ENCODE measurements at regions not wholly inside any gene's neighbourhood (a gene's known extent, or its start where the extent isn't known, plus 50 kb on each side); places are given as distances from the start of the nearest gene placed in this dataset.

DNA sequence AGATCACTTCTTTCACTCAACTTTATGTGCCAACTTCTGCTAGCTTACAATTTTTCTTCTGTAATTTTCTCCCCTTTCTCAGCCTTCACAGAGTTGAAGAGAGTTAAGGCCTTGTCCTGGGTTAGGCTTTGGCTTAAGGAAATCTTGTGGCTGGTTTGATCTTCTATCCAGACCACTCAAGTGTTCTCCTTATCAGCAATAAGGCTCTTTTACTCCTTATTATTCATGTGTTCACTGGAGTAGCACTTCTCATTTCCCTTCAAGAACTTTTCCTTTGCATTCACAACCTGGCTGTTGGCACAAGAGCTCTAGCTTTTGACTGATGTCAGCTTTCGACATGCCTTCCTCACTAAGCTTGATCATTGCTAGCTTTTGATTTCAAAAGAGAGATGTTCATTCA is 86.9 kb upstream of the ALDH1B1 start:
- Mint-ChIP-seq H3K9me3 (no peaks in the 10 kb centered on the region), H3K4me1 (no peaks in the 10 kb centered on the region), H3K36me3 (no peaks in the 10 kb centered on the region), H3K27ac (no peak overlapping the region), H3K27me3 (peaks cover 5% of the 10 kb centered on the region), H3K4me3 (no peak overlapping the region)
- CTCF ChIA-PET = no interaction called here
- DNase-seq = no peak

DNA sequence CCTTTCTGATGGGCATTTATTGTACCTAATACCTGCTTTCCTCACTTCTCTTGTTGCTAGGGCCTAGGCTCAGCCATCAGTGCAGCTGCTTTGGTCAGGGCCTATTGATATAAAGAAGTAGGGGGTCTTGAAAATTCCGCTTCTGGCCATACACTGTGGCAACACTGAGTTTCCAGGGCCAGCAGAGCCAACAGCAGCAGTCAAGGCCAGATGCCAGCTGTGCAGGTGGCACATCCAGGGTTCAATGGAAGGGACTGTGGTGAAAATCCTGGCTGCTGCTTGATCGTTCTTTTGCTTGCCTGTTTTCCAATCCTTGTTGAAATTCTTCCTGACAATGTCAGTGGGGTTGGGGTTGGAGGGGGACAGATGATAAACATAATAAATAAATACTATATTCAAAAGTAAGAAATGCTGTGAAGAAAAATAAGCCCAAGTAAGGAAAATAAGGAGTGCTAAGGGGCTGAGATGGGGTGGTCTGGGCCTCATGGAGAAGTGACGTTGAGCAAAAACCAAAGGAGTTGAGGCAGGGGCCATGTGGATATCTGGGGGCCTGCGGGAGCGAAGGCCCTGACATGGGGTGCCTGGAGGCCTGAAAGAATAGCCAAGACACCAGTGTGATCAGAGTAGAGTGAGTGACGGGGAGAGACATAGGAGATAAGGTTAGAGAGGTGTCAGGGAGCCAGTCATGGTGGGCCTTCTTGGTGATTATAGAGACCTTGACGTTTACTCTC is 91.0 kb upstream of the ALDH1B1 start:
- CTCF ChIA-PET = no interaction called here
- DNase-seq = no peak
- no peak overlapping the region for H3K4me3 Mint-ChIP-seq
- no peaks in the 10 kb centered on the region for H3K4me1 Mint-ChIP-seq
- H3K27me3 Mint-ChIP-seq = peaks cover 3% of the 10 kb centered on the region
- H3K36me3 Mint-ChIP-seq = no peaks in the 10 kb centered on the region
- H3K9me3 Mint-ChIP-seq = no peaks in the 10 kb centered on the region
- no peak overlapping the region for H3K27ac Mint-ChIP-seq

- Mint-ChIP-seq H3K4me1 (peaks cover 5% of the 10 kb centered on the region), H3K27ac (no peak overlapping the region), H3K36me3 (no peaks in the 10 kb centered on the region), H3K9me3 (no peaks in the 10 kb centered on the region), H3K4me3 (no peak overlapping the region), H3K27me3 (peaks cover 7% of the 10 kb centered on the region)
- DNase-seq = no peak
- CTCF ChIA-PET = no interaction called here
Observed at GRCh38 chr9:38299856-38300255, 92.6 kb upstream of the ALDH1B1 start.

GRCh38 chr9:38298904-38299303 is 93.6 kb upstream of the ALDH1B1 start:
- no peak for DNase-seq
- Mint-ChIP-seq H3K9me3 (no peaks in the 10 kb centered on the region), H3K4me1 (peaks cover 5% of the 10 kb centered on the region), H3K36me3 (no peaks in the 10 kb centered on the region), H3K27me3 (peaks cover 7% of the 10 kb centered on the region), H3K27ac (no peak overlapping the region), H3K4me3 (no peak overlapping the region)
- CTCF ChIA-PET = no interaction called here

GRCh38 chr9:38298503-38298902 is 94.0 kb upstream of the ALDH1B1 start:
- CTCF ChIA-PET = no interaction called here
- H3K4me1 Mint-ChIP-seq = peaks cover 5% of the 10 kb centered on the region
- no peaks in the 10 kb centered on the region for H3K9me3 Mint-ChIP-seq
- no peak for DNase-seq
- H3K27me3 Mint-ChIP-seq = peaks cover 7% of the 10 kb centered on the region
- H3K4me3 Mint-ChIP-seq = no peak overlapping the region
- H3K36me3 Mint-ChIP-seq = no peaks in the 10 kb centered on the region
- no peak overlapping the region for H3K27ac Mint-ChIP-seq

DNA sequence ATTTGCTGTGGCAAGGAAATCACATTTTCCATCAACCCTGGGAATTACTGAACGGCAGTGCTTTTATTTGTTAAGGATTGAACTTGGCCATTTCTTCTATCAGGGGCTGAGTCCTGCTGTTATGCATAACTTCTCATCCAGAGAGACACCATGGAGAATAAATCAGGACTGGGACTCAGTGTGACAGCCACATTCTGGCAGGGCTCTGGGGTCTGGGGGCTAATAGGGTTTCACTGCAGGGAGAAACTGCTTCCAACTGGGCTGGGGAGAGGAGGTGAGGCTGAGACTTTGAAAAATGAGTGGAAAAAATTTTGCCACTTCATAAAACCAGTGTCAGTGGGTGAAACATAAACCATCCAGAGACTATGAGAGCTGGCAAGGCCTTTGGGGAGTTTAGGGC is 95.7 kb upstream of the ALDH1B1 start:
- DNase-seq = no peak
- H3K4me1 Mint-ChIP-seq = peaks cover 5% of the 10 kb centered on the region
- no peak overlapping the region for H3K4me3 Mint-ChIP-seq
- no peaks in the 10 kb centered on the region for H3K9me3 Mint-ChIP-seq
- H3K36me3 Mint-ChIP-seq = no peaks in the 10 kb centered on the region
- CTCF ChIA-PET = no interaction called here
- no peak overlapping the region for H3K27ac Mint-ChIP-seq
- peaks cover 7% of the 10 kb centered on the region for H3K27me3 Mint-ChIP-seq

- DNase-seq = no peak
- H3K4me3 Mint-ChIP-seq = no peak overlapping the region
- no peaks in the 10 kb centered on the region for H3K36me3 Mint-ChIP-seq
- H3K27me3 Mint-ChIP-seq = peaks cover 7% of the 10 kb centered on the region
- H3K27ac Mint-ChIP-seq = no peak overlapping the region
- H3K4me1 Mint-ChIP-seq = peaks cover 5% of the 10 kb centered on the region
- no peaks in the 10 kb centered on the region for H3K9me3 Mint-ChIP-seq
- CTCF ChIA-PET = no interaction called here
Observed at GRCh38 chr9:38295764-38296163, 96.7 kb upstream of the ALDH1B1 start.

DNA sequence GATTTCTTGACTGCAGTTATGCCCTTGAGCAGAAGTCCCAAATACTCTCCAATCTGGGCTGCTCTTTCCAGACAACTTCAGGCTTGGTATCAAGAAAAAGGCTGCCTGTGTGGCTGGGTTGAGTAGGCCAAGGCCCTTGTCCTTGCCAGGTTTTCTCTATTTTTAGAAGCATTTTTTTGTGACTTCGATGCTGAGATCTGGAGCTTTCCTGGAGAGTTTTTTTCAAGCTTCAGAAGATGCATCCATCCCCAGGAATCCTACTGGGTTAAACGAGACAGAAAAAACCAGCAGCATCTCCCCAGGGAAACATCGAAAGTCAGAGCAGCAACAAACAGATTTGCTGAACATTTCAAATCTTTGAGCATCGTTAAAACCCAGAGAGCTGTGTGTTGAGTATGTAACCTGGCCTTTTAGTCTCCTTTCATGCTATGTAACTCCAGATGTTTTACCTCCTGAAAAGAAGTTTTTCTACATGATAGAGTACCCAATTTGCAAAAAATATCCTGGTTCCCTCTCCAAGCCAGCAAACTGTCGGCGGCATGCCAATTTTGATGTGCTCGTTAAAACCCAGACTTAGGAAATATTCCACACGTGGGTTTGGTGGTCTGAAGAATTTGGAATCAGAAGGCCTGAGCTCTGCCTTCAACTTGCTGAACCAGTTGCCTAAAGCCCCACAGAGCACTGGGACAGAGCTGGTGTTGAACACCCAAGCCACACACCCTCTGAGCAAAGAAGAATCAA is 98.1 kb upstream of the ALDH1B1 start:
- Mint-ChIP-seq H3K36me3 (no peaks in the 10 kb centered on the region), H3K27me3 (peaks cover 7% of the 10 kb centered on the region), H3K27ac (no peak overlapping the region), H3K4me1 (peaks cover 5% of the 10 kb centered on the region), H3K4me3 (no peak overlapping the region), H3K9me3 (no peaks in the 10 kb centered on the region)
- CTCF ChIA-PET = interaction anchor here (1.8 kb wide), 1 partner anchor 207 kb away, joined by 4 read pairs; no protein-coding TSS in a partner anchor
- no peak for DNase-seq

- peaks cover 12% of the 10 kb centered on the region for H3K27me3 Mint-ChIP-seq
- CTCF ChIA-PET = interaction anchor here (1.8 kb wide), 1 partner anchor 205 kb away, joined by 4 read pairs; no protein-coding TSS in a partner anchor
- H3K36me3 Mint-ChIP-seq = no peaks in the 10 kb centered on the region
- no peak for DNase-seq
- no peaks in the 10 kb centered on the region for H3K9me3 Mint-ChIP-seq
- H3K27ac Mint-ChIP-seq = no peak overlapping the region
- peaks cover 5% of the 10 kb centered on the region for H3K4me1 Mint-ChIP-seq
- no peak overlapping the region for H3K4me3 Mint-ChIP-seq
Observed at GRCh38 chr9:38293022-38293421, 99.5 kb upstream of the ALDH1B1 start.

- Mint-ChIP-seq H3K9me3 (no peaks in the 10 kb centered on the region), H3K4me1 (peaks cover 5% of the 10 kb centered on the region), H3K27me3 (peaks cover 13% of the 10 kb centered on the region), H3K4me3 (no peak overlapping the region), H3K27ac (no peak overlapping the region), H3K36me3 (no peaks in the 10 kb centered on the region)
- DNase-seq = no peak
- CTCF ChIA-PET = interaction anchor here (1.8 kb wide), 1 partner anchor 205 kb away, joined by 4 read pairs; no protein-coding TSS in a partner anchor
Observed at GRCh38 chr9:38292480-38292879, 100.0 kb upstream of the ALDH1B1 start.

DNA sequence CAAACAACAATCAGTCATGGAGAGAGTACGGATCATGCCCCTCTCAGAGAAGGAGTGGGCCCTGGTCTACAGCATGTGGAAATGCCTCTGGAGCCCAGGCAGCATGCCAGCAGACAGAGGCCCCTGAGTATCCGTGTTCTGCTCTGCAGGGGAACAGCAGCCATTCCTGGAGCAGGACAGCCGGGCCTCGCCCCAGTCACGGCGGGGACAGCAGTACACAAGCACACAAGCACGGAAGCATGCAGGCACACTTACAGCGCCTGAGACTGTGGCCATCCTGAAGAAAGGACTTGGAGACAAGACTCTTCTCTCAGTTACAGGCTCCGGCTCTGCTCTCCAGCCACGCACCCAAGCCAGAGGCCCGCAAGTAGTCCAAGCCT is 102.6 kb upstream of the ALDH1B1 start:
- H3K36me3 Mint-ChIP-seq = no peaks in the 10 kb centered on the region
- no peak overlapping the region for H3K27ac Mint-ChIP-seq
- CTCF ChIA-PET = no interaction called here
- no peak overlapping the region for H3K4me3 Mint-ChIP-seq
- H3K9me3 Mint-ChIP-seq = no peaks in the 10 kb centered on the region
- no peak for DNase-seq
- no peaks in the 10 kb centered on the region for H3K4me1 Mint-ChIP-seq
- H3K27me3 Mint-ChIP-seq = peaks cover 9% of the 10 kb centered on the region

GRCh38 chr9:38289236-38289865 is 103.2 kb upstream of the ALDH1B1 start:
- Mint-ChIP-seq H3K36me3 (no peaks in the 10 kb centered on the region), H3K27me3 (peaks cover 9% of the 10 kb centered on the region), H3K4me3 (no peak overlapping the region), H3K4me1 (no peaks in the 10 kb centered on the region), H3K27ac (no peak overlapping the region), H3K9me3 (no peaks in the 10 kb centered on the region)
- DNase-seq = no peak
- CTCF ChIA-PET = no interaction called here

- Mint-ChIP-seq H3K27ac (no peak overlapping the region), H3K27me3 (peaks cover 9% of the 10 kb centered on the region), H3K4me3 (no peak overlapping the region), H3K9me3 (no peaks in the 10 kb centered on the region), H3K36me3 (no peaks in the 10 kb centered on the region), H3K4me1 (no peaks in the 10 kb centered on the region)
- no peak for DNase-seq
- CTCF ChIA-PET = no interaction called here
Observed at GRCh38 chr9:38288502-38288901, 104.0 kb upstream of the ALDH1B1 start.

DNA sequence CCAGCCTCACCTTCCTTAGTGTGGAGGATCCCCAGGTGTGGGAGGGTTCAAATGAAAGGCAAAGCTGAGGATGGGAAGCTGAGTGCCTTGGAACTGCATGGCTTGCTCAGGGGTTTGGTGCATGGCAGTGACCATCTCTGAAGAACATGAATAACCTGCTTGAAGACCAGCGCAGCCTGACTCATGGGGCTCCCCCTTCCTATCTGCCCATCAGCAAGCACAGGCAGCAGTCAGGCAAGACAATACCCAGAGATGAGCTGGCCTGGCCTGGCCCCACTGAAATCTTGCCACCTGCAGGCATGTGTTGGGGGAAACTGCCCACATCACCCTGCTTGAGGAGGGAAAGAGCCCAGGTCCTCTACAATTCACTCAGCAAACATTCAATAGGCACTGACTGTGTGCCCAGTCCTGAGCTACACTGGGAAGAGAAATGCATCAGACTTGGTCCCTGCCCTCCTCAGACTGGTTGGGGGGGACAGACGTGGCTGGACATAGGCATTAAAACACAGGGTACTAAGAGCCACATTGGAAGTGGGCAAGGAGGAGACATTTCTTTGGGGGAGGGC is 105.0 kb upstream of the ALDH1B1 start:
- H3K4me1 Mint-ChIP-seq = no peaks in the 10 kb centered on the region
- no peak overlapping the region for H3K4me3 Mint-ChIP-seq

More for the DNA sequence above, 105.0 kb upstream of the ALDH1B1 start:
- DNase-seq = no peak
- no peaks in the 10 kb centered on the region for H3K36me3 Mint-ChIP-seq
- CTCF ChIA-PET = no interaction called here
- peaks cover 12% of the 10 kb centered on the region for H3K27me3 Mint-ChIP-seq
- no peak overlapping the region for H3K27ac Mint-ChIP-seq
- no peaks in the 10 kb centered on the region for H3K9me3 Mint-ChIP-seq
